HG03457 (cell line): ENCODE measurements at regions not wholly inside any gene's neighbourhood (a gene's known extent, or its start where the extent isn't known, plus 50 kb on each side); places are given as distances from the start of the nearest gene placed in this dataset.
"Not testable (repeated sequence)": the region's sequence is repeated elsewhere in the genome, so short reads cannot be mapped to it uniquely, and the experiment has no call there.

ENCODE experiments used
- ATAC-seq: cut with Tn5 transposase; IDR thresholded peaks from one replicate; pipeline ENCODE4 v1.9.1; 2021; ENCODE audit warnings: moderate number of reproducible peaks; ENCODE audit not compliant: unreplicated experiment

DNA sequence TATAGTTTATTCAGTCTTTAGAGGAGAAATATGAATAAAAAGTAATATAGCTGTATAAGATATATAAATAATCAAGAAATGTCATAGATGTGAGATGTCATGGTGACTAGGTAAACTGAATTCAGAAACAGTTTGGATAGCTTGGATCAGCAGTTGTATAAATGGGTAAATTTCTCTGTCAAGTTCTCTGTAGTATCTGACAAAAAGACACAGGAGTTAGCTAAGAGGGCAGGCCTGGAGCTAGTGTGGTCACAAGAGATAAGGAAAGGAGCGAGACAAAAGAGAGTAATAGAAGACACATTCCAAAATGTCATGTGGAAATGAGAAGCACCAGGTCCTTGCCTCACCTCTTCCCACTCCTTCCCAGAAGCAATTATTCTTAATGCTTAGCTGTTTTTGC is 349.0 kb downstream of the LMO7 start:
- no peak for ATAC-seq

DNA sequence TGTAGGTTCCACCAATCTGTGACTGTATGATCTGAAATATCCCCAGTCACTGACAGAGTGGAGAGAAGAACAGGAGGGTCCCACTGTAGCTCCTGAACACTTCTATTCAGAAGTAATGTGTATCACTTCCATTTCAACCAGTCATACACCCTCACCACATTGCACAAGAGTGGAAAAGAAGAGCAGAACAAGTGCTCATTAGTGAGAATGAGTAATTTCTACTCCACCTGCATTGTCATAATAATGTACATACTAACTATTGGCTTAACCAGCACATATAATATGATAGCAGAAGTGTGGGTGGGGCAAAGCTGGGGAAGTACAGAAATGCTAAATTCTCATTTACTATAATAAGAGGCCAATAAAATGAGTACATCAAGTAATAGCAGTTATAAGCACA is 342.7 kb downstream of the LMO7 start:
- ATAC-seq: no peak

DNA sequence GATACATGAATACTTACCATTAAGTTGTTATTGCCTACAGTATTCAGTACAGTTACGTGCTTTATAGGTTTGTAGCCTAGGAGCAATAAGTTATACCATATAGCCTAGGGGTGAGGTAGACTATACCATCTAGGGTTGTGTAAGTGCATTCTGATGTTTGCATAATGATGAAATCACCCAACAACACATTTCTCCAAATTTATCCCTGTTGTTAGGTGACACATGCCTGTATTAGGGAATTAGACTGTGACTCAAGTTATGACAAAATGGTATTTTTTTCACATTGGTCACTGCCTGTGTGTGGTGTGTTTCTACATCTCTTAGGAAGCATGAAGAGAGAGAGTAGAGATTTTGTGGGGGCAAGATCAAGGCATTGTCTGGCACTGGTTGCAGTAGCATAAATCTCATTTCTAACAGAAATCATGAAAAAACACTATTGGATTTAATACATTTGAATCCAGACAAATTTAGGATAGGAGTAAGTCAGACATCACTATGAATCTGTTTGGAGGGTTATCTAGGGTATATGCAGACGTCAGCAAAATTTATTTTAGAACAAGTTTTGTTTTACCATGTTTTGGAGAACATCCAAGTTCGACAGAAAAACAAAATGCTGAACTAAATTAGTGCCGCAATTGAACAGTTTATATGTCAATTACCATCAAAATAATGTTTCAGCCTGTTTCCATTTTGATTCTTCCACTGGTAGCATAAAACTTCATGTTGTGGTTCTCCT is 332.1 kb downstream of the LMO7 start:
- no peak for ATAC-seq

DNA sequence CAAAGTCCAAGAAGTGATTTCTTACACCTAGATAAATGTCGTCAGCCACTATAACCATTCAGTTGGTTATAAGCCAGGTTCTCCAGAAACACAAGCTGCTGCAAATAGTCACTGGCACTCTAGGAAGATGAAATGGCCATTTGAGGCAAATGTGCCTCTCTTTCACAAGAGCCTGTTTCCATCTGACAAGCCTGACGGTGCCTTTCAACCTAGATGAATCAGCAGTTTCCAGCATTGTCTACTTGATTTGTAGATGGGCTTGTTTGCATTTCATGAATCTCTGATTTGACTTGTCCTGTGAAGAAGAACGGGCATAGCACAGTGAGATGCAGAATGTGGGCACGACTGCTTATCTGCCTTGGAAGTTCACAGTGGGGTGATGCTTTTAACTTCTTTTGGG is 327.2 kb downstream of the LMO7 start:
- no peak for ATAC-seq

DNA sequence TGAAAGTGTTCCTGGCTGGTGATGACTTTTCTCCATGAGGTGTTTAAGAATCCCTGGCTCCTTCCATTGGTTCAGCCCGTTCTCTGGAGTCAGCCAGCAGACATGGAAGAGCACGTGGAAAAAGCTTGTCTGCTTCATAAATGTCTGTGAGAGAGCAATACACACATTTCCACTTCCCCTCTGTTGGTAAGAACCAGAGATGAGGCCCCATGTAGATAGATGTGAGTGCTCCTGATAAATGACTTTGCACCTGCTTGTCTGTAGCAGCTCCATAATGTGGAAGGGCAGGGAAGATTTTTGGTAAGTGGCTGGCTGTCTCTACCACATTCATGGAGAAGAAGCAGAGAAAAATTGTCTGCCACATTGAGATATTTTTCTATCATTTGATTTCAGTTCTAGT is 325.8 kb downstream of the LMO7 start:
- no peak for ATAC-seq

DNA sequence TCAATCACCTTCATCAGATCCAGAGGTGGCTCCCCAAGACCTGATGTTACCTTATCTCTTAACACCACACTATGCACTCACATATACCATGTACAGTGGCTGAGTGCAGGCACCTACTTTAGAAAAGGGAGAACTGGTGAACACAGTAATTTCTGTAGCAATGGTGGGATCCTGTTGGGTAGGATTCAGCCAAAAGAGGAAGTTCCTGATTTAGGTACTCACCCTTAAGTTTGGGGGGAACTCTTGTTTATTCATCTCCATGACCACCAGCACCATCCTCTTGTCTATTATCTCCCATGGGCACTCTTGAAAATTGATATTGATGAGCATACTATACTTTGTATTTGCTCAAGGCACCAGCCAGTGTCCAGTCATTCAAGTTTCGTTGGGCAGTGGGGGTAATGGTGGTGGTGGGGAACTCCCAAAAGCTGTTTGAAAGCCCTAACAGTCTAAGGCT is 324.4 kb downstream of the LMO7 start:
- peak; percentile 94 for ATAC-seq

DNA sequence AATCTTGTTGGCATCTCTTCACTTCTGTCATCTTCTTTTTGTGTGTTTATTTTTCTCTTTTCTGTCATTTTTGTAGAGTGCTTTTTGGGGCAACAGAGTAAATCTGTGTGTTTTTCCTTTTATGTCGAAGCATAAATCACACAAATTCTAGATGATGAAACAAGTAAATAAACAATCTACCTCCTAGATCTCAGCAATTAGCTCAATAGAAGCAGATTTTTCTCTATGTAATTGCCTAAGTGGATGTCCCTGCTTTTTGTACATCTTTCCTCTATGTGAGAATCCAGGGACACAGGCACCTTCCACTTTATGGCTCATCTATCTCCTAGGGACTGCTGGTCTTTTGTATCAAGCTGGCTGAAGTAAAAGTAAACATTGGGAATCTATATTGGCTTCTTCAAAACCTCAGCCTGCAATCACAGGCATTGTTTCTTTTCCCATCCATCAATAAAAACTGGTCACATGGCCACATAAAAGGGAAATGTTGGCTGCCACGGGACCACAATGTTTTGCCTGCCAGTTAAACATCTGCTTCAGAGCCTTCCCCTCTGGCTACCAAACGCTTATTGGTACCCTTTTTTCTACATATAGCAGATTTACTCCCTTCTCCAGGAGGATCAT is 323.8 kb downstream of the LMO7 start:
- peak; percentile 13 for ATAC-seq

DNA sequence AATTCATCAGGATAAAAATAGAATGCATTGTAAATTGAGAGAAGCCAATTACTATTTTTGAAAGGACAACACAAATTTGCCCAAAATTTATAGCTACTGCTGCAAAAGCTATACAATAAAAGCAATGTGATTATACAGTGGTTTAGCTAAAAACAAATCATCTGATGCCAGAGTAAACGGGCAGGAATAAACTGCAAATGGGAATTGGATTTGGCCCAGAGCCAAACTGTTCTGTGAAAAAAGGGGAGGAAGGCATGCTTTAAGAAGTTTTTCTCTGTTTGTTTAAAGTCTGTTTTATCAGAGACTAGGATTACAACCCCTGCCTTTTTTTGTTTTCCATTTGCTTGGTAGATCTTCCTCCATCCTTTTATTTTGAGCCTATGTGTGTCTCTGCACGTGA is 317.5 kb downstream of the LMO7 start:
- not testable (repeated sequence) for ATAC-seq

DNA sequence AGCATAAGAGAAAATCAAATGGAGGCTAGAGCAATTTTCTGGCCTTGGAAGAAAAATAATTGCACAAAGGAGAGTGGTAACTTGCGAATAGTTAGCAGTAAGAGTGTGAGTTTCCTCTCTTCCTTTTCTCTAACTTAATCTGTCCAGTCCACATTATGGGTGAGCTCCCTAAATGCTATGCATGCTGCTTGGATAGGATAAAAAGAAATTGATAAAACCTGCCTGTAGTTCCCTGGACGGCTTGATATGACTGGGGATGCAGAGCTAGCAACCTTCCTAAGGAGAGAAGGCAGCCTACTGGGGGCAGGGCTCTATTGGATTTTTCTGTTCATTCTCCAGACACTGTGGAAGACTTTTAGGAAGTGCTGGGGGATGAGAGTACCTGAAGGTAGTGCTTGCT is 311.3 kb downstream of the LMO7 start:
- no peak for ATAC-seq

DNA sequence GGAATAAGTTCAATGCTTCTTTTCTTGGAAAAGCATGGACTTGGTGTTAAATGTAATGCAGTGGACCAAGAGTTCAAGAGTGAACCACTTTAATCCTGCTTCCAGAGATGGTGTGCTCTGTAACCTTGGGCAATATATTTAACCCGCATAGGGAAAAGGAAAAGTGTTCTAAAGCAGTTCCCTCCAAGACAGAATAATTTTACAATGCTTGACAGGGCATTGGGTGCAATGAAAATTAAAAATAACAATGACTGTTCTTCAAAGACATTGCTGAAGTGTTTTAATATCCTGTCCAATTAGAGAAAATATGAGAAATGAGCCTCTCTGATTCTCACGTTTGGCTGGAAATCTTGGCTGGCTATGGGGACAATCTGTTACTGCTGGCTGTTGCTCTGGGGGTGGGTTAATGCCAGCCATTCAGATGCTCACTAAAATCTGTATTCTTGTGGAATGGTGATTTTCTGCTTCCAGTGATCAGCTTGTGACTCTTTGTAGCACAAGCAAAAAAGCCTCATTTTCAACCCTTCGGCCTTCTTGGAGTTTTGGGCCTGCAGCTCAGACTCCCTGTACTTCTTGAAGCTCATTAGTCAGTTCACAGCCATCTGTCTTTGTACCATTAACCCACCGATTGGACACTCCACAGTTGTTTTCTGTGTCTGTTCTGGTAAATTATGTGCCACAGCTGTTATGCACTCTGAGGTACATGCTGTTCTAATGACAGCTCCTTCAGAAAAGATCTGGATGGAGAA is 310.6 kb downstream of the LMO7 start:
- ATAC-seq: no peak

DNA sequence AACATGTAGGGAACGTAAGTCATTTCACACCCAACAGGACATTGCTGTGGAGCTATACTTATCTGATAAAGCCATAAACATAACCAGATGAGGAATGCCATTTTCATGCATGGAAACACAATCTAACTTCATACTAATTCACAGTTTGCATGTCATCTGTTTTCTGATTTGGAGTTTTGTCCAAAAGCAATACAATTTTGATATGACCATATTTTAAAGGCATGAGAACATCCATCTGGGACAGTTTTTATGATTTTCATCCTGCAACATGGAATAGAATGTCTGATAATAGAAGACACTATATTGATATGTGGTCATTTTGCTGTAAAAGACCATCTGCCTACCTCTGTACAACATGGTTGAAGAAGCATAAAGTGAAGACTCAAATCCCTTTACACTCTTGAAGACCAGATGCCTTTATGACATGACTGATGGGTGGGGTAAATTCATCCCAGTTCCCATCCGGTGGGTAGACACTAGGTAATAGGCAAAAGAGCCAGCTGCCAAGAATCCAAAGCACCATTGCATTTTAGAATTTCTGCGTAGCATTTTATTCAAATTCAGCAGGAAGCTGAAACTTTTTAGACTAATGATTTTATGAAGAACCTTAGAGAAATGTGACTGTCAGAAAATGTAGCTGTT is 309.8 kb downstream of the LMO7 start:
- ATAC-seq: no peak

DNA sequence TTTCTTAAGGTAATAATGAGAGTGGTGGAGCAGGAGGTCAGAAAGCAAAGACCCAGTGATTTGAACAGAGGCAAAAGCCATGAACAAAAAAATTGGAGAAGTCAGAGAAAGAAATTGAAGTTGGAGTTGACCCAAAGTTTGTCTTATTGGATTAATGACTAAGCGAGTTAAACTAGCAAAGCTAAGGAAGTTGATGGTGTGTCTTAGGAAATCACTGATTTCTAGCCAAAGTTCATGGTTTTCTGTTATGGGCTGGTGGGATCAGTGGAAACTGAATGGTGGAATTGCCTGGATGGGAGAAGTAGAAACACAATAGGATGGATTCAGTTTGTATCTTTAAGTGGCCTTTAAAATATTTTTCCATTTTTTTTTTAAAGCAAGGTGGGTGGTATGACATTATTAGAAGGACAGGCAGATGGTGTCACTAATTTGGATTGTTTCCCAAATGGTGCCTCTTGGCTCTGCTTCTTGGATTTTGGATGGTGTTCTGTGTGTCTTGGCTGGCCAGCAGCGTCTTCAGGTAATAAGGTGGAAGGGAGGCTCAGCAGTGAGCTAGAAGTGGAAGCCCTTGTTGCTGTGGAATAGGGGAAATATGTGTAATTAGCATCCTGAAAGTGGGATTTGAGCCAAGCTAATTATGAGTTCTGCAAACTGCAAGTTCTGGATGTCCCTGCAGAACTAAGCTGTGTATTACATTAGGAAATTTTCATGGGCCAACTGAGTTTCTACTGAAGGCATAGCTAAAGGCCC is 302.9 kb downstream of the LMO7 start:
- ATAC-seq: no peak

DNA sequence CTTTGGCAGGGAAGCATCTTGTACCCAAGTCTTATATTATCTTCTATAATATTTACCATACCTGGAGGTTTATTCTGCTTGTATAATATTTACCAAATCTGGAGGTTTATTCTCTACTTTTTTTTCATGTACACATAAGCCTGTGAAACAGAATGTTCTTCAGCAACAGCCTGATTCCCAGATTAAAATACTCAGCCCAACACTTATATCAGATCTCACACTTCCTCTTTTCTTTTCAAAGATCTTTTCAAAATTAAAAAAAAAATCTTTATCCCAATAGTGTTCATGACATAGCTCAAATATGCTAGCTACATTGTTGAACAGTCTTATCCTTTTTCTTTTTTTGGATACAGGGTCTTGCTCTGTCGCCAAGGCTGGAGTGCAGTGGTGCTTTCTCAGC is 300.7 kb downstream of the LMO7 start:
- no peak for ATAC-seq

DNA sequence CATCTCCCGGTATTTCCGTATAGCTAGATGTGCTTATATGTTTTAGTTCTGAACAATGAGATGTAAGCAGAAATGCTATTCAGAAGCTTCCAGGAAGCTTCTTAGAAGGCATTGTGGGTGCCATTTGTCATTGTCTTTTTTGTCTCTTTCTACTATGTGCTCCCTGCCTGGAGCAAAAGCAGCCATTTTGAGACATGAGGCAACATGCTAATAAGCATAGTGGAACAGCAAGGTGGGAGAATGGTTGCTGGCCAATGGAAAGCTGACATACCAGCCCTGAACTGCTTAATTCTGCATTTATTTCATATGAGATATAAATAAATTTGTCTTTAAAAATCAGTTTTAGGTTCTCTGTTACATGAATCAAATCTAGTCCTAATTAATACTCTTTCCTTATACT is 299.7 kb downstream of the LMO7 start:
- ATAC-seq: no peak

DNA sequence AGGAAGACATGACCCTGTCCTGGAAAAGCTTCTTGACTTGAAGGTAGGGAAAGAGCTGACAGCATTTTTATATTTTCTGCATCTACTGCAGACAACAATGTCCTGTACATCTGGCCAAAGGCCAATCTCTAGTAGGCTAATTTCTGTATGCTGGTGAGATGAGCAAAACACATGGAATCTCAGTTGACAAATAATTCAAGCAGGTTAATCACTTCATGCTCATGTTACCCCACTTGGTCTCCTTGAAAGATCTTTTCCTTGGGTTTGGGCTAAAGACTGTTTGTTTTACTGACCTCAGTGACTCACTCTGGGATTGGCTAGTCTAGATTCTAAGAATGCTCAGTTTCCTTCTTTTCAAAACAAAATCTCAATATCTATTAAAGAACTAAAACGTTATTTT is 298.8 kb downstream of the LMO7 start:
- ATAC-seq: no peak

DNA sequence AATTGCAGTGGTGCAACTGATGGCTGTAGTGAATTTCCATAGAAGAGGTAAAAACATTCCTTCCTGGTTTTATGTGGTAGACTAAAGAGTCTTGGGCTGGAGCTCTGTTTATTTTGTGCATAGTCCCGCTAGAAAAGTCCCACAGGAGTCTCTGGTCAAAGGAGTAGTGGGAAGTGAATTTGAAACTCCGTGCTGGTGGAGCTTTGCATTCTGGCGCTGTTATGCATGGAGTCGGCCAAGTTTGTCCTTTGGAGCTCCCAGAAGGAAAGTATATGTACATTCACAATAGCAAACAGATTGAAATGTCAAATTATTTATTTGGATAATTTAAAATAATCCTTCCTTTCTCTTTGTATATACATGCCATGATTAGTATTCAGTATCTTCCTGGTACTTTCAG is 296.5 kb downstream of the LMO7 start:
- ATAC-seq: no peak

DNA sequence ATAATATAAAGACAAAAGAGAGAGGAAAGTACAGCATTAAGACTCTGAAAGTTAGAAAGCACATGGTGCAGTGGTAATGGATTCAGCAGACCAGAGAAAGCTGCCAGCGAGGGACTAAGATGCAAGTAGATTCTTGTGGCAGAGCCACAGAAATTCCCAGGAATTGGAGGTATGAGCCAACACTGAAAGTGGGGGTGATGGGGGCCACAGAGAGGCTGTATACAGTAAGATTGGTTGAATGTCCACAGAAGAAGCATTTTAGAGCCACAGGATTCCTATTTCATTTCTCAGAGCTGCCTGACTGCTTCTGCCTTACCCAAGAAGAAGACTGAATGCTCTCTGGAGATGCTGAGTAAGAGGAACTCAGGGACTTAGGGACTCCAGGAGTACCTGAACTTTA is 295.0 kb downstream of the LMO7 start:
- no peak for ATAC-seq

DNA sequence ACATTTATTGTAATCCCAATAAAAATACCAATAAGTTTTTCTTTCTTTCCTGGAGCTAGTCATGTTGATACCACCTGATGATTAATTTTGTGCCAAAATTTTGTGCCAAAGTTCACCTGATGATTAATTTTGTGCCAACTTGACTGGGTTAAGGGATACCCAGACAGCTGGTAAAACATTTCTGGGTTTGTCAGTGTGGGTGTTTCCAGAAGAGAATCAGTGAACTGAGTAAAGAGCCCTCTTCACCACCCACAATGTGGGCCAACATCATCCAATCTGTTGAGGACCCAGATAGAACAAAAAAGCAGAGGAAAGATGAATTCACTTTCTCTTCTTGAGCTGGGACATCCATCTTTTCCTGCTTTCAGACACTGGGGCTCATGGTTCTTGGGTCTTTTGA is 292.9 kb downstream of the LMO7 start:
- no peak for ATAC-seq

DNA sequence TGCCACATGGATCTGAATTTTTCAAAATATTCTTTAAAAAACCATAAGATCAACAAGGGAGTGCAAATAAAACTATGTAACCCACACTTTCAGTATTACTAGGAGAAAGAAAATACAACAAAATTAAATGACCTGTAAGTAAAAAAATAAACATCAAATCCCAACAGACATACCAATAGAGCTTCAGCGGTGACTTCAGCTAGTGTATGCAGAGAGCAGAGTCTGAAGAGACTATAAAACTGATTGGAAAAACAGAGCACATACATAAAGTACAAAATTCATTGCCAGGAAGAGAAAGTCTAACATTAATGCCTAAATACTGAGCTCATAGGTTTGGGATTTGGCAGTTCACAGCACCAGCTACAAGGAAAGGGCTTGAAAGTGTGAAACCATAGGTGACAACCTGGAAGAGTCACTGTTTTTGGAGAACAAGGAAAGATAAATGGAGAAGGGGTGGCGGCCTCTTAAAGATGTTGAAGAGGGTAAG is 291.1 kb downstream of the LMO7 start:
- no peak for ATAC-seq

DNA sequence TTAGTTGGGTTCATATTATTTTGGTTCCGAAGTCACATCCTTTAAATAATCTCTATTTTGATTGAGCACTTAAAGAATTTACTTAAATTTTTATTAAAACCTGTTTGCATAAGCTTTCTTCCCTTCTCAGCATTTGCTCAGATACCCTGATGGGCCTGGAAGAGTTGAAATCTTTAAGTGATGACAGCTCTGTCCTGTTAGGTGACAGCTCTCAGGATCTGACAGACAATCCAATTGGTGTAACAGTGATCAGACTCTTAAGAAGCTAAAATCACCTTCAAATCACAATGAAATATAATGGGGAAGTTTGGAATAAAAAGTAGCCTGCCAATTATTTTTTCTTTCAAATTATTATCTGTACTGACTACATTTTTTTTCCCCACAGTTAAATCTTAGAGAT is 284.4 kb downstream of the LMO7 start:
- ATAC-seq: no peak
